Muscle of back (tissue), 3 donors: ENCODE measurements at regions not wholly inside any gene's neighbourhood (a gene's known extent, or its start where the extent isn't known, plus 50 kb on each side); places are given as distances from the start of the nearest gene placed in this dataset.
A peak's percentile ranks its signal among the peaks of the same experiment; 100 is the strongest.

Experiments
- DNase-seq, 3 donors: peaks; one replicate each; pipeline versions ENCODE4 v3.0.0 to v3.0.0-alpha.2; 2013

- DNase-seq: no peak
Observed at GRCh38 chr13:58051396-58051795, 419.9 kb downstream of the PCDH17 start.

- no peak for DNase-seq
Observed at GRCh38 chr13:58051807-58052375, 420.3 kb downstream of the PCDH17 start.

- DNase-seq: no peak
Observed at GRCh38 chr13:58056426-58056825, 424.9 kb downstream of the PCDH17 start.

GRCh38 chr13:58059624-58060023, 428.1 kb downstream of the PCDH17 start:
- DNase-seq: no peak

GRCh38 chr13:58080806-58081205, 449.3 kb downstream of the PCDH17 start:
- no peak for DNase-seq

GRCh38 chr13:58081301-58081820, 449.8 kb downstream of the PCDH17 start:
- DNase-seq: no peak

- DNase-seq: no peak
Observed at GRCh38 chr13:58083064-58083463, 451.5 kb downstream of the PCDH17 start.

- DNase-seq: no peak
Observed at GRCh38 chr13:58085274-58085673, 453.7 kb downstream of the PCDH17 start.

- DNase-seq: no peak
Observed at GRCh38 chr13:58085819-58086218, 454.3 kb downstream of the PCDH17 start.

- DNase-seq: no peak
Observed at GRCh38 chr13:58087566-58087965, 456.0 kb downstream of the PCDH17 start.

GRCh38 chr13:58093394-58093793, 461.9 kb downstream of the PCDH17 start:
- DNase-seq: no peak

GRCh38 chr13:58097831-58098230, 466.3 kb downstream of the PCDH17 start:
- DNase-seq: no peak

- no peak for DNase-seq
Observed at GRCh38 chr13:58119351-58119750, 487.8 kb downstream of the PCDH17 start.

- no peak for DNase-seq
Observed at GRCh38 chr13:58119804-58120203, 488.3 kb downstream of the PCDH17 start.

- DNase-seq: no peak
Observed at GRCh38 chr13:58126496-58126895, 495.0 kb downstream of the PCDH17 start.

GRCh38 chr13:58134012-58134411, 502.5 kb downstream of the PCDH17 start:
- DNase-seq: no peak

GRCh38 chr13:58134525-58134924, 503.0 kb downstream of the PCDH17 start:
- DNase-seq: no peak

- no peak for DNase-seq
Observed at GRCh38 chr13:58142952-58143351, 511.4 kb downstream of the PCDH17 start.

GRCh38 chr13:58144616-58145015, 513.1 kb downstream of the PCDH17 start:
- DNase-seq: no peak

- DNase-seq: peak; percentile 15 to 65 (median 35)
Observed at GRCh38 chr13:58151452-58151851, 519.9 kb downstream of the PCDH17 start.

GRCh38 chr13:58160980-58161379, 529.4 kb downstream of the PCDH17 start:
- DNase-seq: no peak

- no peak for DNase-seq
Observed at GRCh38 chr13:58165617-58166016, 534.1 kb downstream of the PCDH17 start.

GRCh38 chr13:58181111-58181510, 549.6 kb downstream of the PCDH17 start:
- no peak for DNase-seq

- no peak for DNase-seq
Observed at GRCh38 chr13:58187881-58188280, 556.3 kb downstream of the PCDH17 start.
